GM10248 (cell line): ENCODE measurements at regions not wholly inside any gene's neighbourhood (a gene's known extent, or its start where the extent isn't known, plus 50 kb on each side); places are given as distances from the start of the nearest gene placed in this dataset.

Experiments used
- CTCF ChIA-PET: fragments of 300-600 bp; sonication (Branson Sonifier 250); formaldehyde crosslinking; extraction: SDS; loops from one replicate; lab custom pipeline; 2021; ENCODE audit warnings: antibody characterized with exemption; lab: Yijun Ruan, JAX
- POLR2A ChIA-PET: fragments of 350-650 bp; sonication (Branson Sonifier 250); formaldehyde crosslinking; extraction: SDS; loops from one replicate; lab custom pipeline; 2020; ENCODE audit warnings: antibody characterized with exemption; lab: Yijun Ruan, JAX
- DNase-seq: peaks from one replicate; pipeline ENCODE4 v3.0.0; 2012; ENCODE audit errors: extremely low spot score
- CTCF ChIP-seq: IDR thresholded peaks from 2 replicates; pipeline ENCODE4 v1.5.1; 2012; ENCODE audit warnings: mild to moderate bottlenecking, low read depth; ENCODE audit errors: extremely low read depth, missing control alignments, control extremely low read depth

- TF ChIP-seq CTCF: no peak
- ChIA-PET CTCF (no interaction called here), POLR2A (no interaction called here)
- DNase-seq: no peak
These were observed 92.7 kb downstream of the C1D start for GRCh38 chr2:67970071-67970470.

- no peak for TF ChIP-seq CTCF
- DNase-seq: no peak
- POLR2A ChIA-PET: no interaction called here
- CTCF ChIA-PET: no interaction called here
These were observed 92.3 kb downstream of the C1D start for GRCh38 chr2:67970542-67970941.

GRCh38 chr2:67974559-67975430, 88.0 kb downstream of the C1D start:
- no peak for TF ChIP-seq CTCF
- no peak for DNase-seq
- POLR2A ChIA-PET: no interaction called here
- CTCF ChIA-PET: interaction anchor here (0.9 to 1.4 kb wide), 3 partner anchors 10 to 13 kb away, joined by 3 to 7 read pairs (median 3); no protein-coding TSS in a partner anchor

GRCh38 chr2:67977464-67977863, 85.3 kb downstream of the C1D start:
- CTCF ChIA-PET: no interaction called here
- TF ChIP-seq CTCF: no peak
- DNase-seq: no peak
- POLR2A ChIA-PET: no interaction called here

GRCh38 chr2:67982956-67983355, 79.8 kb downstream of the C1D start:
- no peak for TF ChIP-seq CTCF
- ChIA-PET CTCF (no interaction called here), POLR2A (no interaction called here)
- no peak for DNase-seq

GRCh38 chr2:67984600-67984999, 78.2 kb downstream of the C1D start:
- no peak for DNase-seq
- TF ChIP-seq CTCF: no peak
- CTCF ChIA-PET: interaction anchor here (1.0 kb wide), 1 partner anchor 10 kb away, joined by 3 read pairs; no protein-coding TSS in a partner anchor
- POLR2A ChIA-PET: no interaction called here
